Uterus (tissue), 3 donors: ENCODE measurements at regions not wholly inside any gene's neighbourhood (a gene's known extent, or its start where the extent isn't known, plus 50 kb on each side); places are given as distances from the start of the nearest gene placed in this dataset.

Experiments used
- DNase-seq, 2 donors: peaks; one replicate each; pipeline ENCODE4 v3.0.0-alpha.2; 2019 to 2020
- H3K27ac ChIP-seq, 2 donors: fragments of 200-600 bp; sonication (generic); 1 replicate in 1 of 2; 2 replicates in 1 of 2; pipeline ENCODE4 v1.5.1; 2016 to 2018
- H3K27me3 ChIP-seq, 2 donors: fragments of 200-600 bp; sonication (generic); one replicate each; pipeline ENCODE4 v1.5.1; 2018 to 2019; ENCODE audit warnings: control low read depth in 1 of 2
- H3K36me3 ChIP-seq, 2 donors: fragments of 200-600 bp; sonication (generic); one replicate each; pipeline ENCODE4 v1.5.1; 2019; ENCODE audit warnings: control low read depth in 1 of 2
- H3K4me1 ChIP-seq, 2 donors: fragments of 200-600 bp; sonication (generic); one replicate each; pipeline ENCODE4 v1.5.1; 2018 to 2019; ENCODE audit warnings: control low read depth in 1 of 2
- H3K4me3 ChIP-seq, 2 donors: fragments of 200-600 bp; sonication (generic); 1 replicate in 1 of 2; 2 replicates in 1 of 2; pipeline ENCODE4 v1.5.1; 2018 to 2019; ENCODE audit warnings: mild to moderate bottlenecking in 1 of 2
- H3K9me3 ChIP-seq, 2 donors: fragments of 200-600 bp; sonication (generic); one replicate each; pipeline ENCODE4 v1.5.1; 2019; ENCODE audit warnings: control low read depth in 1 of 2
- POLR2A ChIP-seq, 2 donors: fragments of 450-650 bp; IDR thresholded peaks; one replicate each; pipeline ENCODE4 v1.6.1; 2016; ENCODE audit warnings: antibody characterized with exemption in 2 of 2, mild to moderate bottlenecking in 1 of 2, moderate library complexity in 1 of 2
- intact Hi-C: fragments of 100-400 bp; cut with DNase I; formaldehyde crosslinking; loops from one replicate; pipeline ENCODE4 v1.15.1; 2023; ENCODE audit warnings: low total_unique reads
- TF ChIP-seq, protein P1 (sequence below), 4 experiments: fragments of 200-600 bp in 2 of 4; fragments of 450-650 bp in 2 of 4; sonication (generic) in 2 of 4; IDR thresholded peaks; one replicate each; pipeline ENCODE4 v1.5.1; 2016 to 2019; ENCODE audit warnings: antibody characterized with exemption in 4 of 4, mild to moderate bottlenecking in 2 of 4, moderate library complexity in 1 of 4
- donor health status: DM: yes; HTN: yes; CAD: no.

DNA sequence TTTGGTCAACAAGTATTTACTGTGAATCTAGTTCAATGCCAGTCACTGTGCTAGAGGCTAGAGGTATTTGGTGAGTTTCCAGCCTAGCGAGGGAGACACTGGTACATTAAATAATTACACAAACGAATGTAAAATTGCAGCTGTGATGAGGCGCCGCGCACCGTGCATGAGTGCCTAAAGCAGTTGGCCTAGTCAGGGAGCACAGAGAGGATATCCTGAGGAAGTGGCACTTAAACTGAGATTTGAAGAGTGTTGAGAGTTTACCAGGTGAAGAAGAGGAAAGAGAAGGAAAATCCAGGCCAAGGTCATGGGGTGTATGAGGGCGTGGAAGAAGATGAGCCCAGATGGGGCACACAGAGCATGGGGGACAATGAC lies 157.6 kb upstream of the NDUFV2 start:
- no peaks in the 10 kb centered on the region for H3K4me1 ChIP-seq
- no peaks in the 10 kb centered on the region for H3K27me3 ChIP-seq
- H3K27ac ChIP-seq, result no peak overlapping the region
- no peak overlapping the region for H3K4me3 ChIP-seq
- intact Hi-C loops, result no loop called here
- DNase-seq, result no peak
- no peaks in the 10 kb centered on the region for H3K36me3 ChIP-seq
- H3K9me3 ChIP-seq, result no peaks in the 10 kb centered on the region
- TF ChIP-seq POLR2A (IDR thresholded peaks at IDR 0.05), result no peak

DNA sequence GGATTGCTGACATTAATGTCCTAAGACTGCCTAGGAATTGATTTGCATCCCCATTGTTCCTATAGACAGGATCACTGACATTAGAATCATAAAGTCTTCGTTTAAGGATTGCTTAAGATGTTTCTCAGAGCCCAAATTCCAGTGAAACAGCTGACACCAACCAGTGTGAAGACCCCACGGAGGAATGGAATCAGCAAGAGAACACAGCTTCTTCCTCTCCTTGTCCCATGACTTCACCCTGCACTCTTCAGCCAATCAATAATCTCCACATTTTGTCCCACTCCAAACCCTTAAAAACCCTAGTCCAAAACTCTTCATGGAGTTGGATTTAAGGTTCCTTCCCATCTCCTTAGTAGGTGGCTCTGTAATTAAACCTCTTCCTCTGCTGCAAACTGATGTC lies 157.0 kb upstream of the NDUFV2 start:
- Histone ChIP-seq H3K4me3 (no peak overlapping the region), H3K27ac (no peak overlapping the region), H3K27me3 (no peaks in the 10 kb centered on the region), H3K36me3 (no peaks in the 10 kb centered on the region), H3K9me3 (no peaks in the 10 kb centered on the region), H3K4me1 (no peaks in the 10 kb centered on the region)
- intact Hi-C loops, result no loop called here
- no peak for DNase-seq
- TF ChIP-seq POLR2A (IDR thresholded peaks at IDR 0.05), result no peak

DNA sequence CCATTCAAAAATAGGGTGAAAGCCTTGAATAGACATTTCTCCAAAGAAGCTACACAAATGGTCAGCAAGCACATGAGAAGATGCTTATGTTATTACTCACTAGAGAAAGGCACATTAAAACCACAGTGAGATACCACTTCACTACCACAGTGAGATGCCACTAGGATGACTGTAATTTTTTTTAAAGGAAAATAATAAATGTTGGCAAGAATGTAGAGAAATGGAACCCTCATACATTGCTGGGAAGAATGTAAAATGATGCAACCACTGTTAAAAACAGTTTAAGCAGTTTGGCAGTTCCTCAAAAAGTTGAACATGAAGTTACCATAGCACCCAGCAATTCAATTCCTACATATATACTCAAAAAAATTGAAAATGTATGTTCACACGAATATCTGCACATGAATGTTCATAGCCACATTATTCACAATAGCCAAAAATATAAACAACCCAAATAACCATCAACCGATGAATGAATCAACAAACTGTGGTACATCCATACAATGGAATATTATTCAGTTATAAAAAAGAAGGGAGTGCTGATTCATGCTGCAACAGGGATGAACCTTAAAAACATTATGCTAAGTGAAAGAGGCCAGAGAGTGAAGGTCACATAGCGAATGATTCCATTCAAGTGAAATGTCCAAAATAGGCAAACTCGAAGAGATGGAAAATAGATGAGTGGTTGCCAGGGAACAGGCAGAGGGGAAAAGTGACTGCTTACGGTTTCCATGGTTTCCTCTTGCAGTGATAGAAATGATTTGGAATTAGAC lies 156.2 kb upstream of the NDUFV2 start:
- intact Hi-C loops, result no loop called here
- H3K27me3 ChIP-seq, result no peaks in the 10 kb centered on the region
- H3K9me3 ChIP-seq, result no peaks in the 10 kb centered on the region
- DNase-seq, result no peak
- no peaks in the 10 kb centered on the region for H3K36me3 ChIP-seq
- H3K4me3 ChIP-seq, result no peak overlapping the region
- H3K27ac ChIP-seq, result no peak overlapping the region
- no peak for TF ChIP-seq POLR2A (IDR thresholded peaks at IDR 0.05)
- TF ChIP-seq, protein P1, sequence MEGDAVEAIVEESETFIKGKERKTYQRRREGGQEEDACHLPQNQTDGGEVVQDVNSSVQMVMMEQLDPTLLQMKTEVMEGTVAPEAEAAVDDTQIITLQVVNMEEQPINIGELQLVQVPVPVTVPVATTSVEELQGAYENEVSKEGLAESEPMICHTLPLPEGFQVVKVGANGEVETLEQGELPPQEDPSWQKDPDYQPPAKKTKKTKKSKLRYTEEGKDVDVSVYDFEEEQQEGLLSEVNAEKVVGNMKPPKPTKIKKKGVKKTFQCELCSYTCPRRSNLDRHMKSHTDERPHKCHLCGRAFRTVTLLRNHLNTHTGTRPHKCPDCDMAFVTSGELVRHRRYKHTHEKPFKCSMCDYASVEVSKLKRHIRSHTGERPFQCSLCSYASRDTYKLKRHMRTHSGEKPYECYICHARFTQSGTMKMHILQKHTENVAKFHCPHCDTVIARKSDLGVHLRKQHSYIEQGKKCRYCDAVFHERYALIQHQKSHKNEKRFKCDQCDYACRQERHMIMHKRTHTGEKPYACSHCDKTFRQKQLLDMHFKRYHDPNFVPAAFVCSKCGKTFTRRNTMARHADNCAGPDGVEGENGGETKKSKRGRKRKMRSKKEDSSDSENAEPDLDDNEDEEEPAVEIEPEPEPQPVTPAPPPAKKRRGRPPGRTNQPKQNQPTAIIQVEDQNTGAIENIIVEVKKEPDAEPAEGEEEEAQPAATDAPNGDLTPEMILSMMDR (IDR thresholded peaks at IDR 0.05), result no peak
- H3K4me1 ChIP-seq, result no peaks in the 10 kb centered on the region

DNA sequence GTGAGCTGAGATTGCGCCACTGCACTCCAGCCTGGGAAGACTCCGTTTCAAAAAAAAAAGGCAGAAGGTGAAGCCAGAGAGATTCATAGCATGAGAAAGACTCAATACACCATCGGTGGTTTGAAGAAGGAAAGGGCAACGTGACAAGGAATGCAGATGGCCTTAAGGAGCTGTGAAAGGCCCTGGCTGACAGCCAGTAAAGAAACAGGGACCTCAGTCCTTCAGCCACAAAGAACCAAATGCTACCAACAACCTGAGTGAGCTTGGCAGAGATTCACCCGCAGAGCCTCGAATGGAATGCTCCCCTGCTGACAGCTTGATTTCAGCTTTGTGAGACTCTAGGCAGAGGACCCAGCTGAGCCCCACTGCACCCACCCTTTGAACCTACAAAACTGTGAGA lies 154.9 kb upstream of the NDUFV2 start:
- Histone ChIP-seq H3K4me1 (no peaks in the 10 kb centered on the region), H3K36me3 (no peaks in the 10 kb centered on the region), H3K27me3 (no peaks in the 10 kb centered on the region), H3K4me3 (no peak overlapping the region), H3K9me3 (no peaks in the 10 kb centered on the region), H3K27ac (no peak overlapping the region)
- no peak for TF ChIP-seq POLR2A (IDR thresholded peaks at IDR 0.05)
- TF ChIP-seq, protein P1 (IDR thresholded peaks at IDR 0.05), result no peak
- intact Hi-C loops, result no loop called here
- no peak for DNase-seq

DNA sequence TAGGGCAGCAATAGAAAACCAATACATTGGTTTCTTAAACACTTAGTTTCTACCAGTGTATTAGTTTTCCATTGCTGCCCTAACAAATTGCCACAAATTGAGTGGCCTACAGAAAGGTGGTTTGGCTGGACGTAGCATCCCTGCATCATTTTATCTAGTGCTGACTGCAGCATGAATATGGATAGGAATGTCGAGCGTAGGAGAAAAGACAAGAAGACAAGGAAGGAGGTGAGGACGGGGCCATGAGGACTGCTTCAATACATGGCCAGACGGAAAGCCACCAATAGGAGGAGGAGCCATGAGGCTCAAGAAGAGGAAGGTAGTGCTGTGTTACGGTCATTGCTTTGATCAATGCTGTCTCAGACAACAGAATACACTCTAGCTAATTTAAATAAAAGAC lies 154.5 kb upstream of the NDUFV2 start:
- H3K4me3 ChIP-seq, result no peak overlapping the region
- intact Hi-C loops, result no loop called here
- TF ChIP-seq, protein P1 (IDR thresholded peaks at IDR 0.05), result no peak
- no peak for TF ChIP-seq POLR2A (IDR thresholded peaks at IDR 0.05)
- no peaks in the 10 kb centered on the region for H3K27me3 ChIP-seq
- no peak overlapping the region for H3K27ac ChIP-seq
- no peaks in the 10 kb centered on the region for H3K36me3 ChIP-seq
- H3K4me1 ChIP-seq, result no peaks in the 10 kb centered on the region
- DNase-seq, result no peak
- H3K9me3 ChIP-seq, result no peaks in the 10 kb centered on the region

DNA sequence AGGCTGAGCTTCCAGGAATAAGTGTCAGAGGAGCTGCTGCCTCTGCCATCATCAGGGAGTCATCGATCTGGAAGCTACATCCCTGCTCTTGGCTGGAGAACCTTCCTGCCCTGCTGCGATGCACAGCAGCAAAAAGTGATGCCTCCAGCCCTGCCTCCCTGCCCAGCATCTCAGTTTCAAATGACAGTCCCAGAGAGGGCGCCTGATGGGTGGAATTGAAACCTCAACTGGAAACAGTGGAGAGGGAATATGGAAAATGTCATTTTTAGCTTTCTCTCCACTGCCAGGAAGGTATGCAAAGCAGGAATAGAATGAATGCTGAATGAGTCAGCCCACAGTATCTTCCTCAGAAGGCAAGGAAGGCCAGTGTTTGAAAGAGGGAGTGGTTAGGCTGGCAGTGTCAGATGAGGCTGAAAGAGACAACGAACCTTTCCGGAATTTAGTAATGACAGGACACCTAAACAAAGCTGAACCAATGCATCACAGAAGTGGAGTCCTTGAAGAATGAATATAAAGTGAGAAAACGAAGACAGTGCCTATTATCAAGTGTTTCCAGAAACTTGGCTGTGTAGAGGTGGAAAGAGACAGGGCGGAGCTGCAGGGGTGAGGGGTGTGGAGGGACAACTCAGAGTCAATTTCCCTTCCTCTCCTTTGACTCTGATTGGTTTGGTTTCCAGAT lies 153.9 kb upstream of the NDUFV2 start:
- Histone ChIP-seq H3K36me3 (no peaks in the 10 kb centered on the region), H3K9me3 (no peaks in the 10 kb centered on the region), H3K4me3 (no peak overlapping the region), H3K4me1 (no peaks in the 10 kb centered on the region), H3K27me3 (no peaks in the 10 kb centered on the region), H3K27ac (no peak overlapping the region)
- intact Hi-C loops, result no loop called here
- no peak for DNase-seq
- no peak for TF ChIP-seq POLR2A (IDR thresholded peaks at IDR 0.05)
- TF ChIP-seq, protein P1 (IDR thresholded peaks at IDR 0.05), result no peak
